OCI-LY3 (cell line): ENCODE measurements at regions not wholly inside any gene's neighbourhood (a gene's known extent, or its start where the extent isn't known, plus 50 kb on each side); places are given as distances from the start of the nearest gene placed in this dataset.

Experiments
- CTCF ChIP-seq: fragments of 200-600, 300-600 bp; sonication (generic); IDR thresholded peaks from 2 replicates; pipeline ENCODE4 v1.5.1; 2014; ENCODE audit warnings: antibody characterized with exemption, low read length, low read depth
- EZH2phosphoT487 ChIP-seq: fragments of 200-600 bp; shearing (Covaris generic); IDR thresholded peaks from 2 replicates; pipeline ENCODE4 v1.6.1; 2018; ENCODE audit warnings: antibody characterized with exemption, mixed run types, low read depth

GRCh38 chr21:35593000-35593502 is 467.3 kb downstream of the SETD4 start:
- TF ChIP-seq CTCF (no peak), EZH2phosphoT487 (no peak)
